ENCODE measurements at regions not wholly inside any gene's neighbourhood (a gene's known extent, or its start where the extent isn't known, plus 50 kb on each side); places are given as distances from the start of the nearest gene placed in this dataset.

GRCh38 chr5:106451998-106452397, 1218.7 kb downstream of the EFNA5 start:
- TF ChIP-seq CTCF (IDR thresholded peaks at IDR 0.05; ENCODE audit: extremely low read depth in 1 of 2, insufficient read depth in 1 of 2, low read depth in 1 of 2, low read length in 2 of 2) (no peak), POLR2A (IDR thresholded peaks at IDR 0.05; ENCODE audit: low read depth, low read length) (no peak), MAX (IDR thresholded peaks at IDR 0.05; ENCODE audit: insufficient read depth, insufficient read length) (no peak), MYC (IDR thresholded peaks at IDR 0.05; ENCODE audit: low read depth, low read length) (no peak), GATA2 (IDR thresholded peaks at IDR 0.05; ENCODE audit: insufficient read depth, insufficient read length, low read depth, low read length) (no peak), POLR2AphosphoS5 (IDR thresholded peaks at IDR 0.05; ENCODE audit: insufficient read depth, low read depth, low read length) (no peak)

Measured in endothelial cell of umbilical vein (primary cell).